ENCODE measurements at regions not wholly inside any gene's neighbourhood (a gene's known extent, or its start where the extent isn't known, plus 50 kb on each side); places are given as distances from the start of the nearest gene placed in this dataset.

GRCh38 chr7:10618953-10619352, 354.7 kb upstream of the PHF14 start:
- Histone ChIP-seq H2AFZ (ENCODE audit: low read depth, low read length) (no peak overlapping the region), H3K9me3 (ENCODE audit: insufficient read depth, low read depth, low read length) (peaks cover 4% of the 10 kb centered on the region), H3K4me2 (ENCODE audit: low read length) (no peak overlapping the region), H3K4me3 (ENCODE audit: insufficient read depth, low read depth, low read length) (no peak overlapping the region), H4K20me1 (ENCODE audit: insufficient read depth, low read length) (no peaks in the 10 kb centered on the region), H3K79me2 (ENCODE audit: insufficient read depth, low read length) (no peaks in the 10 kb centered on the region), H3K27ac (ENCODE audit: low read depth, low read length) (no peak overlapping the region), H3K36me3 (ENCODE audit: insufficient read depth, low read length) (no peaks in the 10 kb centered on the region), H3K4me1 (ENCODE audit: insufficient read depth, low read length) (no peaks in the 10 kb centered on the region), H3K27me3 (ENCODE audit: insufficient read depth, low read length) (no peaks in the 10 kb centered on the region), H3K9ac (ENCODE audit: low read length) (no peak overlapping the region)
- TF ChIP-seq CTCF (IDR thresholded peaks at IDR 0.05; ENCODE audit: insufficient read depth, low read depth, low read length) (no peak), EZH2 (IDR thresholded peaks at IDR 0.05; ENCODE audit: insufficient read depth, low read length) (no peak)
- H3K27ac Mint-ChIP-seq (ENCODE audit: unreplicated experiment), result no peak overlapping the region
- no peaks in the 10 kb centered on the region for H3K27me3 Mint-ChIP-seq (ENCODE audit: low read depth, unreplicated experiment)
- H3K4me3 Mint-ChIP-seq (ENCODE audit: unreplicated experiment), result no peak overlapping the region
- no peaks in the 10 kb centered on the region for H3K4me1 Mint-ChIP-seq (ENCODE audit: low read depth, unreplicated experiment)
- no peaks in the 10 kb centered on the region for H3K36me3 Mint-ChIP-seq (ENCODE audit: low read depth, unreplicated experiment)
- no peak for DNase-seq (ENCODE audit: low read depth)
- peaks cover 2% of the 10 kb centered on the region for H3K9me3 Mint-ChIP-seq (ENCODE audit: unreplicated experiment)
- no peak for FAIRE-seq

GRCh38 chr7:10632712-10633111, 341.0 kb upstream of the PHF14 start:
- TF ChIP-seq EZH2 (IDR thresholded peaks at IDR 0.05; ENCODE audit: insufficient read depth, low read length) (no peak), CTCF (IDR thresholded peaks at IDR 0.05; ENCODE audit: insufficient read depth, low read depth, low read length) (no peak)
- H3K27me3 Mint-ChIP-seq (ENCODE audit: low read depth, unreplicated experiment), result no peaks in the 10 kb centered on the region
- no peak overlapping the region for H3K9ac ChIP-seq (ENCODE audit: low read length)

GRCh38 chr7:10634239-10634638, 339.4 kb upstream of the PHF14 start:
- H4K20me1 ChIP-seq (ENCODE audit: insufficient read depth, low read length), result no peaks in the 10 kb centered on the region
- Mint-ChIP-seq H3K4me1 (ENCODE audit: low read depth, unreplicated experiment) (no peaks in the 10 kb centered on the region), H3K9me3 (ENCODE audit: unreplicated experiment) (no peaks in the 10 kb centered on the region), H3K36me3 (ENCODE audit: low read depth, unreplicated experiment) (no peaks in the 10 kb centered on the region), H3K27me3 (ENCODE audit: low read depth, unreplicated experiment) (no peaks in the 10 kb centered on the region), H3K4me3 (ENCODE audit: unreplicated experiment) (no peak overlapping the region), H3K27ac (ENCODE audit: unreplicated experiment) (no peak overlapping the region)
- no peak overlapping the region for H3K4me2 ChIP-seq (ENCODE audit: low read length)
- H2AFZ ChIP-seq (ENCODE audit: low read depth, low read length), result no peak overlapping the region
- H3K79me2 ChIP-seq (ENCODE audit: insufficient read depth, low read length), result no peaks in the 10 kb centered on the region
- H3K9ac ChIP-seq (ENCODE audit: low read length), result no peak overlapping the region
- FAIRE-seq, result no peak
- no peaks in the 10 kb centered on the region for H3K27me3 ChIP-seq (ENCODE audit: insufficient read depth, low read length)
- H3K9me3 ChIP-seq (ENCODE audit: insufficient read depth, low read depth, low read length), result no peaks in the 10 kb centered on the region
- H3K36me3 ChIP-seq (ENCODE audit: insufficient read depth, low read length), result no peaks in the 10 kb centered on the region
- H3K4me1 ChIP-seq (ENCODE audit: insufficient read depth, low read length), result no peaks in the 10 kb centered on the region
- no peak for DNase-seq (ENCODE audit: low read depth)
- no peak overlapping the region for H3K27ac ChIP-seq (ENCODE audit: low read depth, low read length)
- H3K4me3 ChIP-seq (ENCODE audit: insufficient read depth, low read depth, low read length), result no peak overlapping the region
- TF ChIP-seq CTCF (IDR thresholded peaks at IDR 0.05; ENCODE audit: insufficient read depth, low read depth, low read length) (no peak), EZH2 (IDR thresholded peaks at IDR 0.05; ENCODE audit: insufficient read depth, low read length) (no peak)

More at GRCh38 chr7:10632712-10633111, 341.0 kb upstream of the PHF14 start:
- Histone ChIP-seq H3K27ac (ENCODE audit: low read depth, low read length) (no peak overlapping the region), H4K20me1 (ENCODE audit: insufficient read depth, low read length) (no peaks in the 10 kb centered on the region), H3K4me3 (ENCODE audit: insufficient read depth, low read depth, low read length) (no peak overlapping the region), H3K9me3 (ENCODE audit: insufficient read depth, low read depth, low read length) (no peaks in the 10 kb centered on the region), H3K4me1 (ENCODE audit: insufficient read depth, low read length) (no peaks in the 10 kb centered on the region), H3K79me2 (ENCODE audit: insufficient read depth, low read length) (no peaks in the 10 kb centered on the region), H3K4me2 (ENCODE audit: low read length) (no peak overlapping the region), H2AFZ (ENCODE audit: low read depth, low read length) (no peak overlapping the region), H3K27me3 (ENCODE audit: insufficient read depth, low read length) (no peaks in the 10 kb centered on the region), H3K36me3 (ENCODE audit: insufficient read depth, low read length) (no peaks in the 10 kb centered on the region)
- DNase-seq (ENCODE audit: low read depth) (no peak), FAIRE-seq (no peak)
- Mint-ChIP-seq H3K27ac (ENCODE audit: unreplicated experiment) (no peak overlapping the region), H3K4me1 (ENCODE audit: low read depth, unreplicated experiment) (no peaks in the 10 kb centered on the region), H3K36me3 (ENCODE audit: low read depth, unreplicated experiment) (no peaks in the 10 kb centered on the region), H3K4me3 (ENCODE audit: unreplicated experiment) (no peak overlapping the region), H3K9me3 (ENCODE audit: unreplicated experiment) (peaks cover 4% of the 10 kb centered on the region)

Data from astrocyte (in vitro differentiated cells and primary cell).